Activated T-helper 9 cell treated with anti-CD3 and anti-CD28 coated beads, Interleukin-2, amount 50 U/mL, for 16 hours (primary cell): ENCODE measurements at regions not wholly inside any gene's neighbourhood (a gene's known extent, or its start where the extent isn't known, plus 50 kb on each side); places are given as distances from the start of the nearest gene placed in this dataset.
"Not testable (repeated sequence)": the region's sequence is repeated elsewhere in the genome, so short reads cannot be mapped to it uniquely, and the experiment has no call there.

Experiments
- DNase-seq: peaks from one replicate; pipeline ENCODE4 v3.0.0-alpha.2; 2020; ENCODE audit warnings: low read depth

- no peak for DNase-seq
Measured at GRCh38 chr5:56732121-56732520, 83.2 kb upstream of the MAP3K1 start.

GRCh38 chr5:56731473-56731872 is 83.9 kb upstream of the MAP3K1 start:
- DNase-seq: not testable (repeated sequence)

- no peak for DNase-seq
Measured at GRCh38 chr5:56729488-56729887, 85.9 kb upstream of the MAP3K1 start.

GRCh38 chr5:56725711-56726411 is 89.5 kb upstream of the MAP3K1 start:
- DNase-seq: no peak

GRCh38 chr5:56724857-56725256 is 90.5 kb upstream of the MAP3K1 start:
- DNase-seq: not testable (repeated sequence)

- no peak for DNase-seq
Measured at GRCh38 chr5:56722317-56722716, 93.0 kb upstream of the MAP3K1 start.

GRCh38 chr5:56717253-56717987 is 97.9 kb upstream of the MAP3K1 start:
- DNase-seq: no peak

GRCh38 chr5:56715986-56716385 is 99.4 kb upstream of the MAP3K1 start:
- no peak for DNase-seq

GRCh38 chr5:56712895-56713591 is 102.3 kb upstream of the MAP3K1 start:
- no peak for DNase-seq

- no peak for DNase-seq
Measured at GRCh38 chr5:56710826-56711590, 104.3 kb upstream of the MAP3K1 start.

GRCh38 chr5:56706504-56706903 is 108.8 kb upstream of the MAP3K1 start:
- DNase-seq: no peak

GRCh38 chr5:56705217-56705616 is 110.1 kb upstream of the MAP3K1 start:
- DNase-seq: no peak

GRCh38 chr5:56703952-56704351 is 111.4 kb upstream of the MAP3K1 start:
- no peak for DNase-seq

GRCh38 chr5:56700711-56701110 is 114.6 kb upstream of the MAP3K1 start:
- DNase-seq: no peak

GRCh38 chr5:56699538-56699937 is 115.8 kb upstream of the MAP3K1 start:
- no peak for DNase-seq

- DNase-seq: no peak
Measured at GRCh38 chr5:56698463-56699381, 116.6 kb upstream of the MAP3K1 start.

- DNase-seq: no peak
Measured at GRCh38 chr5:56696900-56697299, 118.4 kb upstream of the MAP3K1 start.

- peak; percentile 45 for DNase-seq
Measured at GRCh38 chr5:56693220-56693579, 122.1 kb upstream of the MAP3K1 start.

GRCh38 chr5:56692359-56693219 is 122.8 kb upstream of the MAP3K1 start:
- no peak for DNase-seq

- DNase-seq: no peak
Measured at GRCh38 chr5:56688402-56688801, 126.9 kb upstream of the MAP3K1 start.
